ENCODE measurements at regions not wholly inside any gene's neighbourhood (a gene's known extent, or its start where the extent isn't known, plus 50 kb on each side); places are given as distances from the start of the nearest gene placed in this dataset.

- ATAC-seq (ENCODE audit: low read depth), result no peak
- no peak for DNase-seq (ENCODE audit: low spot score)
- no peak overlapping the region for H3K4me3 ChIP-seq (ENCODE audit: severe bottlenecking)
- no peaks in the 10 kb centered on the region for H3K36me3 ChIP-seq (ENCODE audit: low read depth)
- no peaks in the 10 kb centered on the region for H3K27me3 ChIP-seq (ENCODE audit: insufficient read depth, poor library complexity, severe bottlenecking)
- no peaks in the 10 kb centered on the region for H3K9me3 ChIP-seq (ENCODE audit: severe bottlenecking)
- H3K4me1 ChIP-seq (ENCODE audit: insufficient read depth, poor library complexity, severe bottlenecking), result no peaks in the 10 kb centered on the region
- no peak for TF ChIP-seq CTCF (IDR thresholded peaks at IDR 0.05; ENCODE audit: poor library complexity, severe bottlenecking)
- no peak overlapping the region for H3K27ac ChIP-seq (ENCODE audit: poor library complexity, severe bottlenecking)
Measured at GRCh38 chr2:78521938-78522337, 503.6 kb upstream of the REG3G start.

- no peaks in the 10 kb centered on the region for H3K9me3 ChIP-seq (ENCODE audit: severe bottlenecking)
- peaks cover 29% of the 10 kb centered on the region for H3K27me3 ChIP-seq (ENCODE audit: insufficient read depth, poor library complexity, severe bottlenecking)
- no peaks in the 10 kb centered on the region for H3K36me3 ChIP-seq (ENCODE audit: low read depth)
- H3K4me1 ChIP-seq (ENCODE audit: insufficient read depth, poor library complexity, severe bottlenecking), result no peaks in the 10 kb centered on the region
- no peak overlapping the region for H3K4me3 ChIP-seq (ENCODE audit: severe bottlenecking)
- TF ChIP-seq CTCF (IDR thresholded peaks at IDR 0.05; ENCODE audit: poor library complexity, severe bottlenecking), result no peak
- H3K27ac ChIP-seq (ENCODE audit: poor library complexity, severe bottlenecking), result no peak overlapping the region
- DNase-seq (ENCODE audit: low spot score) (no peak), ATAC-seq (ENCODE audit: low read depth) (no peak)
Measured at GRCh38 chr2:78532762-78533379, 492.6 kb upstream of the REG3G start.

GRCh38 chr2:78535395-78535794 is 490.1 kb upstream of the REG3G start:
- H3K27me3 ChIP-seq (ENCODE audit: insufficient read depth, poor library complexity, severe bottlenecking), result peaks cover 20% of the 10 kb centered on the region
- no peak for TF ChIP-seq CTCF (IDR thresholded peaks at IDR 0.05; ENCODE audit: poor library complexity, severe bottlenecking)
- H3K36me3 ChIP-seq (ENCODE audit: low read depth), result no peaks in the 10 kb centered on the region
- no peaks in the 10 kb centered on the region for H3K9me3 ChIP-seq (ENCODE audit: severe bottlenecking)
- no peak for ATAC-seq (ENCODE audit: low read depth)
- no peaks in the 10 kb centered on the region for H3K4me1 ChIP-seq (ENCODE audit: insufficient read depth, poor library complexity, severe bottlenecking)
- no peak overlapping the region for H3K27ac ChIP-seq (ENCODE audit: poor library complexity, severe bottlenecking)
- no peak overlapping the region for H3K4me3 ChIP-seq (ENCODE audit: severe bottlenecking)
- no peak for DNase-seq (ENCODE audit: low spot score)

GRCh38 chr2:78538322-78538721 is 487.2 kb upstream of the REG3G start:
- peaks cover 1% of the 10 kb centered on the region for H3K27me3 ChIP-seq (ENCODE audit: insufficient read depth, poor library complexity, severe bottlenecking)
- H3K27ac ChIP-seq (ENCODE audit: poor library complexity, severe bottlenecking), result no peak overlapping the region
- TF ChIP-seq CTCF (IDR thresholded peaks at IDR 0.05; ENCODE audit: poor library complexity, severe bottlenecking), result no peak
- no peaks in the 10 kb centered on the region for H3K36me3 ChIP-seq (ENCODE audit: low read depth)
- no peaks in the 10 kb centered on the region for H3K4me1 ChIP-seq (ENCODE audit: insufficient read depth, poor library complexity, severe bottlenecking)
- DNase-seq (ENCODE audit: low spot score), result no peak
- no peaks in the 10 kb centered on the region for H3K9me3 ChIP-seq (ENCODE audit: severe bottlenecking)
- ATAC-seq (ENCODE audit: low read depth), result no peak
- H3K4me3 ChIP-seq (ENCODE audit: severe bottlenecking), result no peak overlapping the region

GRCh38 chr2:78540255-78540654 is 485.2 kb upstream of the REG3G start:
- Histone ChIP-seq H3K4me3 (ENCODE audit: severe bottlenecking) (no peak overlapping the region), H3K27me3 (ENCODE audit: insufficient read depth, poor library complexity, severe bottlenecking) (no peaks in the 10 kb centered on the region), H3K4me1 (ENCODE audit: insufficient read depth, poor library complexity, severe bottlenecking) (no peaks in the 10 kb centered on the region), H3K27ac (ENCODE audit: poor library complexity, severe bottlenecking) (no peak overlapping the region), H3K9me3 (ENCODE audit: severe bottlenecking) (no peaks in the 10 kb centered on the region), H3K36me3 (ENCODE audit: low read depth) (no peaks in the 10 kb centered on the region)
- no peak for DNase-seq (ENCODE audit: low spot score)
- no peak for ATAC-seq (ENCODE audit: low read depth)
- no peak for TF ChIP-seq CTCF (IDR thresholded peaks at IDR 0.05; ENCODE audit: poor library complexity, severe bottlenecking)
